ENCODE measurements at regions not wholly inside any gene's neighbourhood (a gene's known extent, or its start where the extent isn't known, plus 50 kb on each side); places are given as distances from the start of the nearest gene placed in this dataset.
"Not testable (repeated sequence)": the region's sequence is repeated elsewhere in the genome, so short reads cannot be mapped to it uniquely, and the experiment has no call there.

DNA sequence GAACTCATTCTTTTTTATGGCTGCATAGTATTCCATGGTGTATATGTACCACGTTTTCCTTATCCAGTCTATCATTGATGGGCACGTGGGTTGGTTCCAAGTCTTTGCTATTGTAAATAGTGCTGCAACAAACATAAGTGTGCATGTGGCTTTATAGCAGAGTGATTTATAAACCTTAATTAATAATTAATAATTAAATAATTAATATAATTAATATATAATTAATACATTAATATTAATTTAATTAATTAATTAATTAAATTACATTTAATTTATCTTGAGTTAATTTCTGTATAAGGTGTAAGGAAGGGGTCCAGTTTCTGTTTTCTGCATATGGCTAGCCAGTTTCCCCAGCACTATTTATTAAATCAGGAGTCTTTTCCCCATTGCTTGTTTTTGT, 142.1 kb upstream of the TFAP2D start:
- intact Hi-C loops (cut with DNase I); DNase-seq (ENCODE audit: low spot score): not testable (repeated sequence)

- DNase-seq (ENCODE audit: low spot score), result no peak
- intact Hi-C loops (cut with DNase I), result no loop called here
Measured at GRCh38 chr6:50585441-50586330, 127.6 kb upstream of the TFAP2D start.

DNA sequence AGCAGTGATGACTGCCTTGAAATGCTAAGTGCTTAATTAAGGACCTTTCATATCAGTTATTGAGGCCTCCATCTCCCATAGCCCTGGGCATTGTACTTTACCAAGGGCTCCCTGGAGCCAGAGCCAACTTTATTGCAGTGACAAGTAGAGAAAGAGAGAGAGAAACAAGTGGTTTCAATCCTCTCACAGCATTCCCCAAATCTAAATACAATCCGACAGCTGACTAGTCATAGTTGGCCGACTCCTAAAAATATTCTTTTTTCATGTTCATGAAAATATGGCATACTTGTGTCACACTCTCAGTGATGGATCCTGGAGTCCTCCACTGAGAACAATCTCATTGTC, 127.0 kb upstream of the TFAP2D start:
- DNase-seq (ENCODE audit: low spot score), result no peak
- intact Hi-C loops (cut with DNase I), result no loop called here

DNA sequence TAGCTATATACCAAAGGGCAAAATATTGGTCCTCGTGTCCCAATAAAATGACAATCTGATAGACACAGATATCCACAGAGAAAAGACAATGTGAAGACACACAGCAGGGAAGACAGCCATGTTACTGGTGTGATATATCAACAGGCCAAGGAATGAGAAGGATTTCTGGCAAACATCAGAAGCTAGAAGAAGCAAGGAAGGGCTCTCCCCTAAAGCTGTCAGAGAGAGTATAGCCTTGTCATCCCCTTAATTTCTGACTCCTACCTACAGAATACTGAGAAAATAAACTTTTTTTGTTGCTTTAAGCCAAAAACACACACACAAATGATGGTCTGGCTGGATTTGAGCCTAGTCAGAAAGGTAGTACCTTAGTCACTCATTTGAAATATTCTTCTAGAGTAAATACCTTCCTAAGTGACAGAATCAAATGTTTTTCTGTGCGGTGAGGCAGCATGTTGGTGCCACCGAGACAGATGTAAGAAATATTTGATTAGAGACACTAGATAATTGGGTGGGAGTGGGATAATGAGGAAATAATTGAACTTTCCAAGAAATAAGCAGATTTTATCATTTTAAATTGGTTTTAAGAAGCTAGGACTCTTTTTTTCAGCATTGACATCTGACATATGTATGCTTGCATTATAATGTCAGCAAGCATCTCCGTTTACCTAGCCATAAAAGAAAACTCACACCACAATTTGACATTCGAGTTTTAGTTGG, 123.4 kb upstream of the TFAP2D start:
- intact Hi-C loops (cut with DNase I), result no loop called here
- no peak for DNase-seq (ENCODE audit: low spot score)

DNA sequence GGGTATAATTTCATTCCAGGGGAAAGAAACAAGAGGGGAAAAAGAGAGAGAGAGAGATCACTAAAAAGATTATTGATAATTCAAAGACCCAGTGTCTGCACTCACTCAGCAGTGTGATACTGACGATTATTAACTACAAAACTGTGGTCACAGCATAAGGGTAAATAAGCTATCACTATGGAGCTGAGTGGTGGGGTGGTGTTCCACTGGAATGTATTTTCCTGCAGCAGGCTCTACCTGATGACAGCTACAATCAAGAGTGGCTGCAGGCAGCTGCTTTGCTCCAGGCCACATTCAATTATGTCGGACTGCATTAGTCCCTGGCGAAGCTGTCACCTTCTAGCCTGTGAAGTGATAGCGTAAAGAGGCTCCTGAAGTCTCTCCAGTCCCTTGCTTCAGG, 122.2 kb upstream of the TFAP2D start:
- intact Hi-C loops (cut with DNase I), result no loop called here

GRCh38 chr6:50600280-50600679, 113.0 kb upstream of the TFAP2D start:
- DNase-seq (ENCODE audit: low spot score), result no peak
- intact Hi-C loops (cut with DNase I), result no loop called here

More for the DNA sequence above, 122.2 kb upstream of the TFAP2D start:
- DNase-seq (ENCODE audit: low spot score), result no peak

- intact Hi-C loops (cut with DNase I), result no loop called here
- no peak for DNase-seq (ENCODE audit: low spot score)
Measured at GRCh38 chr6:50602292-50602691, 111.0 kb upstream of the TFAP2D start.

DNA sequence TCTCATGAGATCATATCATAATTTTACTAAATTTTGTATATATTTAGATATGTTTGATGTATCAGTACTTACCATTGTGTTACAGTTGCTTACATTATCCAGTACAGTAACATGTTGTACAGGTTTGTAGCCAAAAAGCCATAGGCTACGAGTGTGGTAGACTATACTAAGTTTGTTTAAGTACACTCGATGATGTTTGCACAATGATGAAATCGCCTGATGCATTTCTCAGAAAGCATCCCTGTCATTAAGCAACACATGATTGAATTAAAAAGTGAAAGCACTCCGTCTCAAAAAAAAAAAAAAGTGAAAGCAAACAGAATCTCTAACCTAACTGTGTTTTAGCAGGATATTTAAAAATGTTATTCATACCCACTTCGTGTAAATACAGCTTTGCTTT, 104.9 kb upstream of the TFAP2D start:
- DNase-seq (ENCODE audit: low spot score), result no peak
- intact Hi-C loops (cut with DNase I), result loop anchor here in 1 of 2 donors (5.0 kb wide), 1 partner anchor 1454 kb away; no protein-coding TSS in a partner anchor

DNA sequence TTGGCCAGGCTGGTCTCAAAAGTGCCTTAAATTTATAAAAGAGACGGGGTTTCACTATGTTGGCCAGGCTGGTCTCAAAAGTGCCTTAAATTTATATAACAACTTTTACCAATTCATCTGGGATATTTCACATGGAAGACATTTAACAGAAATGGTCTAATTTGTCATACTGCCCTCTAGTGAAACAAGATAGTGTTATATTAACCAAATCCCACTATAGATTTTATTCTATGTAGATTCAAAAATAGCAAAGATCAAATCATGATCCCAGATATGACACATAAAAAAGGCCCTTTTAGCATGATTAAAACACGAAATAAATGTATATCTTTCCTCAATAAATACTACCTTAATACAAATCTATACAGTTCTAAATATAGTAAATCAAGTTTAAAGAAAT, 102.8 kb upstream of the TFAP2D start:
- DNase-seq (ENCODE audit: low spot score), result no peak

GRCh38 chr6:50635429-50635828, 77.9 kb upstream of the TFAP2D start:
- intact Hi-C loops (cut with DNase I), result no loop called here

More for the DNA sequence above, 102.8 kb upstream of the TFAP2D start:
- intact Hi-C loops (cut with DNase I), result no loop called here

GRCh38 chr6:50637267-50637666, 76.1 kb upstream of the TFAP2D start:
- no peak for DNase-seq (ENCODE audit: low spot score)
- intact Hi-C loops (cut with DNase I), result no loop called here

More at GRCh38 chr6:50635429-50635828, 77.9 kb upstream of the TFAP2D start:
- no peak for DNase-seq (ENCODE audit: low spot score)

GRCh38 chr6:50649086-50649485, 64.2 kb upstream of the TFAP2D start:
- intact Hi-C loops (cut with DNase I), result no loop called here
- DNase-seq (ENCODE audit: low spot score), result no peak

DNA sequence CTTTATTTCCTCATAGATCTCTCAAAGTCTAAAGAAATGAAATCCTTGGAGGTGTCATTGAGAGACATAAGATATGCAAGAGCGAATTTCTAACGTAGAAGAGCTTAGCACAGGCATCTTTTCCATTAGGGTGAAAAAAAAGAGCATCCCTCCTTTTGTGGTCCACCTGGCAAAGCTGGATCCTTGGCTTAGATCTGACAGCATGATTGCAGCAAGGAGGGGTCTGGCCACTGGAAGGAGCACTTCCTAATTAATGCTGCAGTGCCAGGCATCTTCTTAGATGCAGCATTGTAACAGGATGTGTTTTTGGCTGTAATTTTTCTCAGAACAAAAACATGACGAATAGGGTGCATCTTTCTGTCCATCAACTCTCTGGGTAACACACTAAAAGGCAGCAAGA, 60.1 kb upstream of the TFAP2D start:
- DNase-seq (ENCODE audit: low spot score), result no peak
- intact Hi-C loops (cut with DNase I), result no loop called here

DNA sequence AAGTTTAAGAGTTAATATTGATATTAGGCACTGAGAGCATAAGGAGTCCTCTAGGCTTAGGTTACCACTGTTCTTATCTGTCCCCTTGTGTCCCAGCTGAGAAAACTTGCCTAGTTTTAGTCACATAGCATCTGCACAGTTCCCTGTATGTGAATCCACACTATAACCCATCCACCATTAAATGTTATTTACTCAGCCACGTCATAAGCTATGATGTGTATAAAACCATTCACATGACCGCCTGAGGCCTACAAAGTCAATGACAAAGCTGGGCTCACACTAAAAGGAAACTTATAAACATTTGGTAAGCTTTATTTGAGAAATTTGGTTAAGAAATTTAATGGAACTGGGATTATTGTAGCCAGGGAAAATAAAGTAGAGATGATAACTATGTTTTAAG, 59.2 kb upstream of the TFAP2D start:
- intact Hi-C loops (cut with DNase I), result no loop called here
- DNase-seq (ENCODE audit: low spot score), result no peak

DNA sequence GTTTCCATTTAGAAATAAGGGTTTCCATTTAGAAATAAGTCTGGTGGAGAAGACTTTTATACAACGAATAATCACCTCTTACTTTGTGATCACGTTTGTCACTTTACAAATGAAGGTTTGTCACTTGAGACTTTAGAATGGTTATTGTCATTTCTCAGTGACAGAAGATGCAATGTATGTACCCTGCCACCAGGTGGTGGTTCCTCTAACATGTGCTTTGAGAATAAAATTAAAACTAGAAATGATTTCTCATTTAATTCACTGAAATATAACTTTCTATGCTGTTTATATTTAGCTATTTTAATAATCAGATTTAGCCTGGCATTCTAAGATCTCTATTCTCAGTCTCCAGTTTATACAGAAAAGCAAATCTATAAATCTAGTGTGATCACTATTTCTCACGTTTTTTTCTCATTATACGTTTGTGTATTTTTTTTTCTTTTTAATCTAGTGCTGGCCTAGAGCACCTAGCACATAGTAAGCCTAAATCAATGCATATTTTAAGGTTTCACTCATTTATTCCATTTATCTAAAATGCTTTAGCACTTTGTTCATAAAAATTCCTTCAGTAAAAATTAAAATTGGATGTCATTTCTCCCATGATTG, 57.4 kb upstream of the TFAP2D start:
- intact Hi-C loops (cut with DNase I), result no loop called here
- no peak for DNase-seq (ENCODE audit: low spot score)

DNA sequence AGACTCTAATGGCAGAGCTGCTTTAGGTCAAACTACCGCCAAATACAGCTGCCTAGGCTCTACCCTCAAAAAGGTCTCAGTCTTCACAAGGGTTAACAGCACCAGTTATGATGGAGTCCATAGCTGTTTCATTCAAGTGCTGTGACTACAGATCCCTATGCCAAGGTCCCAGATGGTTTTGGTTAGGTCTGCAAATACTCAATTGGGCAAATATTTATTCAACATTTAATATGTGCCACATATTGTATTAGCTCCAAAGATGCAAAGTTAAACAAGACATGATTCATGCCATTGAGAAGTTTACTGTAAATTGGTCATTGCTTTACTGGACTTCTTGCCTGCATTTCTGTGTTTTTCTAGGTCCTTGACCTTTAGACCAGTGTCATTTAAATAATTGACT, 55.8 kb upstream of the TFAP2D start:
- no peak for DNase-seq (ENCODE audit: low spot score)
- intact Hi-C loops (cut with DNase I), result no loop called here

GRCh38 chr6:50658561-50658960, 54.8 kb upstream of the TFAP2D start:
- no peak for DNase-seq (ENCODE audit: low spot score)
- intact Hi-C loops (cut with DNase I), result no loop called here

DNA sequence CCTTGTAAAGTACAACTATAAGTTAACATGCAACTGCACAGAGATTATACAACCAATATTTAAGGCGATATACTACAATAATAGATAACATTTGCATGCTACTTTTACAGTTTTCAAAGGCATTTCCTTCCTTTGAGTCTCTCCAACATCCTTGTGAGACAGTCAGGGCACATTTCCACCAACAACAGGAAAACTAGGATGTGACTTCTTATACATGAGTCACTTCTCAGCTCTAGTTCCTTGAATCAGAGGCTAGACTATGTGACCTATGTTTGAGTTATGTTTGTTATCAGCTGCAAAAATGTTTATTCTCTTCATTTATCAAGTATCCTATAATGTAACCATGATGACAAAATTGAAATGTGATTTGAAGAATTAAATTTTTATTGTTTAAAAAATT, 51.7 kb upstream of the TFAP2D start:
- no peak for DNase-seq (ENCODE audit: low spot score)
- intact Hi-C loops (cut with DNase I), result no loop called here
